ENCODE measurements at regions not wholly inside any gene's neighbourhood (a gene's known extent, or its start where the extent isn't known, plus 50 kb on each side); places are given as distances from the start of the nearest gene placed in this dataset.

DNA sequence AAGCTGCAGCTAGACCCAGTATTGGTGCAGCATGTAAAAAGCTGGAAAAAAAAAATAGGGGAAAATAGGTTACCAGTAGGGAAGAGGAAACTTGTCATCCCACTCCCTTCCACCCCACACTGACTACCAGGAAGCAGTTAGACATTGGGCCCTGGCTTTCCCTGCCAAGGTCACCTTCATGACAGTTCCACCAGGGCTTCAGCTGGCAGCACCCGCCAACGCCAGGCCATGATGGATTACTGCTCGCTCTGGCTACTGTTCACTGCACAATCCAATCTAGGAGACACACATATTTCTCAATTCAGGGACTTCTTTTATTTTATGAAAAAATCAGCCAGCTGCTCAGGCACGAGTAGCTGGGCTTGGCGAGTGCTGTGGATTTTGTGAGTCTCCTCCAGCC is 127.7 kb downstream of the DMRTA2 start:
- DNase-seq (ENCODE audit: low spot score), result no peak

- no peak for DNase-seq (ENCODE audit: low spot score)
Measured at GRCh38 chr1:50292276-50292675, 131.0 kb downstream of the DMRTA2 start.

DNA sequence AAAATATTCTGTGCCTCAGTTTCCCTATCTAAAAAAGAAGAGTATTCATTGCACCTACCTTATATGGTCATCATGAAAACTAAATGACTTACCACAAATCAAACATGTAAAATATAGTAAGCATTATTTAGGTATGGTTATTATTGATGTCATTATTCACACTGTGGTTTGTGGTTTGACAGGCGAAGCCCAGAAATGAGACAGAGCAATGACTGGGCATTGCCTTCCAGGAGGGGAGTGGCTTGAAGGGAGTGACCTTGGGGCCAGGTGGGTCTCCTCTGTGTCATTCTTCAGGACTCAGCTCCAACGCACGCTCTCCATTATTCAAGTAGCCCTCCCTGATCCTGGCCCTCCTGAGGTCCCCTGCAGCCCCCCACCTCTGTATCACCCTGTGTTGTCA is 133.7 kb downstream of the DMRTA2 start:
- DNase-seq (ENCODE audit: low spot score), result no peak

DNA sequence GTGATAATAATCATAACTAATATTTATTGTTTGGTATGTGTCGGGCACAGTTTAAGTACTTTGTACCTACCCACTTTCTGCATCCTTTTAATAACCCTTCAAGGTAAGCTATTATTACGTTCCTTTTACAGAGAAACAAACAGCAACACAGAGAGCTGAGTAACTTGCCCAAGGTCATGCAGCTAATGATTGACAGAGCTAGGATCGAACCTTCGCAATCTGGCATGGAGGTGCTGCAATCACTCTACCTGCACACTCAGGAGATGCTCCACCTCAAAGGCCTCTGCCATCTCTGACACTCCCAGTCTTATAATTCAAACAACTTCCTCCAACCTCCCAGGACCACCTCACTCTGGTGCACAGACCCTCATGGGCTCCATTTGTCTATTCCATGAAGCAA is 137.2 kb downstream of the DMRTA2 start:
- DNase-seq (ENCODE audit: low spot score), result no peak

DNA sequence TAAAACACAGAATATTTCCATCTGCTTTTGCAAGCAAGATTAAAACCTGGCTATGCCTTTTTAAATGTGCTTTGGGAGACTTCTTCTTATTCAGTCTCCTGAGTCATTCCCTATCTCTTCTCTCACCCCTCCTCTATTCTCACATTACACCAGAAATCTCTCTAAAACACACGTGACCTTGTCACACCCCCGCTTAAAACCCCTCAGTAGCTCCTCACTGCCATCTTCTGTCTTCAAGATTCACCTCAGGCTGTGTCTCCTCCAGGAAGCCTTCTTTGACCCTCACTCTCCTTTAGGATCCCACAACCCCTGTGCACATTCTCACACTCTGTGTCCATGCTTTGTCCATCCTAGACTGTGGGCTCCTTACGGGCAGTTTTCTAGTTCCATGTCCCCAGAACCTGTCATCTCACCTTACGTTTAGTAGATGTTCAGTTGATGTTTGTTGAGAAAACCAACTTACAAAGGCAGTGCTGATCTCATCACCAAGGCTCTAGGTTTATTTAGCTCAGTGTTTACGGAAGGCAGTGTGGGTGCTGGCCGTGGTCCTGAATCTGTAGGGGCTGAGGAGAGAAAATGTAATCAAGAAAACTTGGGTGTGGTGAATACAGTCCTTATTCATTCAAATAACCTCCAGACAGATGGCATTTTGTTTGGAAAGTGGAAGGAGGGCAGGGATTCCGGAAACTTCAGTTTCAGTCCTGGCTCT is 143.5 kb downstream of the DMRTA2 start:
- no peak for DNase-seq (ENCODE audit: low spot score)

- no peak for DNase-seq (ENCODE audit: low spot score)
Measured at GRCh38 chr1:50278961-50279360, 144.3 kb downstream of the DMRTA2 start.

DNA sequence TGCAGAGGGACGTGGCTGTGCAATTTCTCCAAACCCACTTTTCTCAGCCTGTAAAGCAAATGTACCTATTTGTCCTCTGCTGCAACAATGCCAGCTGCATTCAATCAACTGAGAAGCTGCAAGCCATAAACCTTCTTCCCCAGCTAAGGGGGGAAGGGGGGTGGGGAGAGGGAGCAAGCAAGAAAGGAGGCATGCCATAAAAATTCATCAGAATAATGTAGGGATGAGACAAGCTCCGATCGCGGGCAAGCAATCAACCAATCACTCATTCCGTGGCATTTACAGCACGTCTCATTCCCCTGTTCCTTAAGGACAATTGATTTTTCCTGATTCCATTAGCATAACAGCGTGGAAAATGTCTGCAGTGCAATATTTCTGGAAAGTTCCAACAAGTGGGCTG is 144.8 kb downstream of the DMRTA2 start:
- no peak for DNase-seq (ENCODE audit: low spot score)

GRCh38 chr1:50275566-50275965 is 147.7 kb downstream of the DMRTA2 start:
- no peak for DNase-seq (ENCODE audit: low spot score)

DNA sequence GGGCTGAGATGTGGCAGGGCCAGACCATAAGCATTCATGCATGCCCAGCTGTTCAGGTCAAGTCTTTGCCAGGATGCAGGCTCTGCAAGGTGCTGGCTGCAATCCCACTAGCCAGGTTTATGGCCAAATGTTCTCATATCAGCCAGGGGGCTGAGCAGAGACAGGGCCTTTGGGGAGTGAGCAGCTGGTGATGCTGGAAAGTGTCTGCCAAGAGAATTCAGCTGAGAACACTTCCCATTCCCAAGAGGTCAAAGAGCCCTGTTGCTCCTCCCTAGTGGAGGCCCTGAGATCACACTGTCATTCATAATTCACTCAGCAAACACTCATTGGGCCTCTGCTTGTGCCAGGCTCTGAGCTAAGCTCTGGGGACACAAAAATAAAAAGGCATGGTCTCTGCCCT is 150.3 kb downstream of the DMRTA2 start:
- DNase-seq (ENCODE audit: low spot score), result no peak

- DNase-seq (ENCODE audit: low spot score), result peak; percentile 62
Measured at GRCh38 chr1:50271968-50272578, 151.2 kb downstream of the DMRTA2 start.

GRCh38 chr1:50271337-50271736 is 151.9 kb downstream of the DMRTA2 start:
- DNase-seq (ENCODE audit: low spot score), result no peak

DNA sequence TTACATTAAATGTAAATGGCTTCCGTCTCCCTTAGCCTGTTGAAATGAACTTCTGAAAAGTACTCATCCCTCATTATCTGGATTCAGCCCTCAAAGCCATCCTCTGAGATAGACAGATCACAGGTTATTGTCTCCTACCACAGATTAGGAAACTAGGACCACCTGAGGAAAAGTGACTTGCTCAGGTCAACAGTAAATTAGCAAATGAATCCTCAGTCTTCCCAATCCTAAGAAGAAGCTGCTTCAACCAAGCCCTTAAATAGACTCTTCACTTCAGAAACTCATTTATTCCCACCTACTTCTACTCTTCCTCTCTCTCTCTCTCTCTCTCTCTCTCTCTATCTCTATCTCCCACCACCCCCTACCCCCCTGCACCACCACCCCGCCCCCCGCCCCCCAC is 152.3 kb downstream of the DMRTA2 start:
- DNase-seq (ENCODE audit: low spot score), result no peak

GRCh38 chr1:50268049-50268448 is 155.2 kb downstream of the DMRTA2 start:
- DNase-seq (ENCODE audit: low spot score), result no peak

DNA sequence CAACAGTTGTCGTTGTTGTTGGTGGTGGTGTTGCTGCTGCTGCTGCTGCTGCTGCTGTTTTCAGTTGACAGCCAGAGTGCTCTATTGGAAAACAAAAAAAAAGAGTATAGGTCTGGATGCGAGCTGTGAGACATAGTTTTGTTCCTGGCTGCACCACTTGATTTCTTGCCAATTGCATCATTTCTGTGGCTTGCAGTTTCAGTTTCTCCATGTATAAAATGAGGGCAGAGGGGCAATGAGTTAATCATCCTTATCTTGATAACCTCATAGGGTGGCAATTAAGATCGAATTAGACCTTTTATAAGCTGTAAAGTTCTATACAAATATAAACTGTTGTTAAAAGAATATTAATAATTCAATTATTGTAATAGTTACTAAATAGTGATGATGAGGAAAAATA is 156.7 kb downstream of the DMRTA2 start:
- DNase-seq (ENCODE audit: low spot score), result no peak

DNA sequence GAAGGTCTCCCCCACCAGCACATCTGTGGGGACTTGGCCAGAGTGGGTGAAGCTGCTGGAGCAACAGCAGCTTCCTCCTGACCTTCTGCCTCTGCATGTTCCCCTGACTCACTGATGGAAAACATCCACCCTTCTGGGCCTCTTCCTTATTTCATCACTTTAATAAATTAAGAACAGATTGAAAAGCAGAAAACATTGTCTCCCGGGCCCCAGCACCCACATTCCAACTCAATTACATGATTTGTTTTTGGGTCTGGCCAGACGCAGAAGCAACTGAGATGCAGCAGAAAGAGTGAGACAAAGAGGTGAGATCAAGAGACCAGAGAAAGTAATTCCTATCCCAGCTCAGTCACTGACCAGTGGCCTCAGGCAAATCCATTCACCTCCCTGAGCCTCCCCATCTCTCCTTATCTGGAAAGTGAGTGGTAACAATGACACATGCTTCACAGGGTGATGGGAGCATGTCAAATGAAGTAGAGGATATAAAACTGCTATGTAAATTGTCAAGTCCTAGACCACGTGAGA is 157.1 kb downstream of the ELAVL4 start:
- no peak for DNase-seq (ENCODE audit: low spot score)

DNA sequence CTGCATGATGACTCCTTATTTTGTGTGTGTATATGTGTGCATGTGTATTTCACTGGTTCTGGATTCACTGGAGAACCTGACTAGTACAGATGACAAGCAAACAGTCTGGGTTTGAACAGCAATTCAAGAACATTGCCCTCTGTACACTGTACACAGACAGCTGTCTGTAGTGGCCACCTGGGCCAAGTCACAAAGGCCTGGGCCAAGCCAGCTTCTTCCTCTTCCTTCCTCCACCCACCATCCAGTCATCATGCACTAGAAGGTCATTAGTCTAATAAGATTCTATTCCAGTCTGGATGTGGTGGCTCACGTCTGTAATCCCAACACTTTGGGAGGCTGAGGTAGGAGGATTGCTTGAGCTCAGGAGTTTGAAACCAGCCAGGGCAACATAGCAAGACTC is 155.9 kb downstream of the ELAVL4 start:
- DNase-seq (ENCODE audit: low spot score), result no peak

GRCh38 chr1:50262436-50262835 is 153.7 kb downstream of the ELAVL4 start:
- no peak for DNase-seq (ENCODE audit: low spot score)

DNA sequence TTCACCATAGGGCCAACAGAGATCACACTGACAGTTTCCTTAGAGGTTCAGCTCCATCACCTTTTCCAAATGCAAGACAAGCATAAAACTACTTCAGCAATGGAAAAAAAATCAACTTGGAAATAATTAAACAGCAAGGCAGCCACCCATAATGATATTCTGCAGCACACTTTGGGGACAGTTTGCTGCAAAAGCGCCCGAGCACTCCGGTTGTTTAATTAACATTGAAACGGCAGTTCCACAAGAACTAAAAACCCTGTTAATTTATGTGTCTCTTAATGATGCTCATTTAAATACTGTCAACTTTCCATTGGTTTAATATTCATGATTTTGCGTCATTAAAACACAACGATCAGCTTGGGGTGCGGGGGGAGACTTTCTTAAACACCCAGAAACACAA is 153.2 kb downstream of the ELAVL4 start:
- no peak for DNase-seq (ENCODE audit: low spot score)

DNA sequence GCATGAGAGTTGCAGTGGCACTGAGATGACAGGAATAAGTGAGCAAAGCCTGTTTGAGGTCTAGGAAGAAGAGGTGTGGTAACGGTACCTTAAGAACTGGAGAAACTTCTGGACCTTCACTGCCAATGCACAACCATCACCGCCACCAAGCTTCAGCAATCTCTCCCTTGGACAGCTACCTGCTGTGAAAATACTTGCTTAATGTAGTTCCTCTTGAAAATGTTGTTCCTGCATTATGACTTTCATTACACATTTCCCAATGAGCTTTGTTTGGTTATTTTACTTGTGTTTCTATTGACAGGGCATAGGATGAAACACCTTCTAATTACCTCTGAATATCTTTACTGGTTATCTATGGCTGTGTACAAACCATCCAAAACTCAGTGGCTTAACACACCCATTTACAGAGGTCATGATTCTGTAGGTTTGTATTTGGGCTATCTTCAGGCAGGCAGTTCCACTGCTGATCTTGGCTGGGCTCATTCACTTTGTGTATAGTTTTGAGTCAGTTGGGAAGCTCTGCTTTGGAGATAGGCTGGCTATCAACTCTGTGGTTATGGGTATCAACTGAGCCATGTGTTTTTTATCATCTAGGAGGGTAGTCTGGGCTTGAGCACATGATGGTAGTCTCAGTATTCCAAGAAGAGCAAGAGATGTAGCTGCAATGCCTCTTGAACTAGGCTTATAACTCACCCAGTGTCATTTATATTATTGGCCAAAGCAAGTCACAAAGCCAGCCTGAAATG is 149.4 kb downstream of the ELAVL4 start:
- no peak for DNase-seq (ENCODE audit: low spot score)

- DNase-seq (ENCODE audit: low spot score), result no peak
Measured at GRCh38 chr1:50257029-50257428, 148.3 kb downstream of the ELAVL4 start.

All from germinal center (tissue), 1 donor.